Caco-2 (cell line): ENCODE measurements at regions not wholly inside any gene's neighbourhood (a gene's known extent, or its start where the extent isn't known, plus 50 kb on each side); places are given as distances from the start of the nearest gene placed in this dataset.

Experiments used
- BruUV-seq: library from RNA; stranded (reverse); fragments of 400-500 nt; replicated peaks from 2 replicates; lab custom pipeline; 2021; lab: Mats Ljungman, UMichigan
- CTCF ChIA-PET: fragments of 300-600 bp; sonication (Branson Sonifier 250); formaldehyde crosslinking; loops from one replicate; lab custom pipeline; 2022; ENCODE audit warnings: antibody characterized with exemption; lab: Charles Lee
- POLR2A ChIA-PET: fragments of 300-600 bp; sonication (Branson Sonifier 250); formaldehyde crosslinking; loops from one replicate; lab custom pipeline; 2022; ENCODE audit warnings: antibody characterized with exemption; lab: Charles Lee
- DNase-seq, 2 experiments: peaks; one replicate each; pipeline versions ENCODE4 v3.0.0 to v3.0.0-alpha.2; 2020 to 2022
- H3K27me3 ChIP-seq: replicated peaks from 2 replicates; pipeline ENCODE4 v1.6.0; 2011; ENCODE audit warnings: low read length; ENCODE audit not compliant: control insufficient read depth, insufficient read depth
- H3K36me3 ChIP-seq: 2 replicates; pipeline ENCODE4 v1.5.1; 2011; ENCODE audit warnings: low read length; ENCODE audit not compliant: control insufficient read depth, insufficient read depth
- H3K4me1 ChIP-seq: fragments of 250-450 bp; sonication (Bioruptor Pico); 2 replicates; pipeline ENCODE4 v1.5.1; 2020; ENCODE audit warnings: mild to moderate bottlenecking
- H3K4me3 ChIP-seq: 2 replicates; pipeline ENCODE4 v1.5.1; 2011; ENCODE audit warnings: low read depth, mild to moderate bottlenecking, control low read depth, low read length
- H3K9me3 ChIP-seq: fragments of 250-450 bp; sonication (Bioruptor Pico); 2 replicates; pipeline ENCODE4 v1.5.1; 2020; ENCODE audit warnings: mild to moderate bottlenecking, moderate library complexity
- H3K27ac Mint-ChIP-seq: one replicate; pipeline ENCODE4 v1.8.0; 2022; ENCODE audit warnings: mixed read lengths; ENCODE audit not compliant: unreplicated experiment
- H3K27me3 Mint-ChIP-seq: one replicate; pipeline ENCODE4 v1.8.0; 2022; ENCODE audit warnings: mixed read lengths; ENCODE audit not compliant: insufficient read depth, unreplicated experiment
- H3K36me3 Mint-ChIP-seq: one replicate; pipeline ENCODE4 v1.8.0; 2022; ENCODE audit warnings: mild to moderate bottlenecking, mixed read lengths; ENCODE audit not compliant: insufficient read depth, unreplicated experiment
- H3K4me1 Mint-ChIP-seq: one replicate; pipeline ENCODE4 v1.8.0; 2022; ENCODE audit warnings: low read depth, mixed read lengths; ENCODE audit not compliant: unreplicated experiment
- H3K4me3 Mint-ChIP-seq: one replicate; pipeline ENCODE4 v1.8.0; 2022; ENCODE audit warnings: mild to moderate bottlenecking, moderate library complexity, mixed read lengths; ENCODE audit not compliant: unreplicated experiment
- H3K9me3 Mint-ChIP-seq: one replicate; pipeline ENCODE4 v1.8.0; 2022; ENCODE audit warnings: mixed read lengths; ENCODE audit not compliant: unreplicated experiment
- CTCF ChIP-seq, 2 experiments: fragments of 200-600 bp in 1 of 2; IDR thresholded peaks; 1 replicate in 1 of 2; 2 replicates in 1 of 2; pipeline versions ENCODE4 v1.5.1 to v1.8.0; 2011 to 2022; ENCODE audit warnings: antibody characterized with exemption in 1 of 2, control low read depth in 1 of 2, inconsistent platforms in 1 of 2, low read depth in 1 of 2, low read length in 1 of 2, mild to moderate bottlenecking in 1 of 2, moderate library complexity in 1 of 2; ENCODE audit not compliant: insufficient read depth in 1 of 2, severe bottlenecking in 1 of 2, unreplicated experiment in 1 of 2
- intact Hi-C: fragments of 100-400 bp; cut with micrococcal nuclease; formaldehyde crosslinking; loops from one replicate; pipeline ENCODE4 v1.10.0; 2022; ENCODE audit not compliant: unreplicated experiment

- Histone ChIP-seq H3K9me3 (peaks cover 2% of the 10 kb centered on the region; the same call in 1 of the 2 replicates), H3K27me3 (no peaks in the 10 kb centered on the region), H3K4me1 (no peaks in the 10 kb centered on the region), H3K36me3 (no peaks in the 10 kb centered on the region), H3K4me3 (no peak overlapping the region)
- POLR2A ChIA-PET = no interaction called here
- no peak for TF ChIP-seq CTCF (IDR thresholded peaks at IDR 0.05; ENCODE audit: insufficient read depth in 1 of 2, low read depth in 1 of 2, low read length in 1 of 2, severe bottlenecking in 1 of 2, unreplicated experiment in 1 of 2)
- no peak for DNase-seq
- peaks cover 3% of the 10 kb centered on the region for H3K27me3 Mint-ChIP-seq
- no peaks in the 10 kb centered on the region for H3K36me3 Mint-ChIP-seq
- no peaks in the 10 kb centered on the region for H3K4me1 Mint-ChIP-seq
- H3K27ac Mint-ChIP-seq = no peak overlapping the region
- CTCF ChIA-PET = no interaction called here
- H3K4me3 Mint-ChIP-seq = no peak overlapping the region
- intact Hi-C loops = no loop called here
- H3K9me3 Mint-ChIP-seq = peaks cover 26% of the 10 kb centered on the region
- no TSS peak for BruUV-seq
Observed at GRCh38 chr7:68922850-68923249, 675.4 kb upstream of the AUTS2 start.

GRCh38 chr7:68925241-68925640 lies 673.0 kb upstream of the AUTS2 start:
- intact Hi-C loops = no loop called here
- BruUV-seq = no TSS peak

GRCh38 chr7:68929781-68930261 lies 668.5 kb upstream of the AUTS2 start:
- no peaks in the 10 kb centered on the region for H3K4me1 Mint-ChIP-seq
- Histone ChIP-seq H3K4me3 (no peak overlapping the region), H3K36me3 (no peaks in the 10 kb centered on the region), H3K9me3 (no peaks in the 10 kb centered on the region), H3K27me3 (no peaks in the 10 kb centered on the region), H3K4me1 (no peaks in the 10 kb centered on the region)
- POLR2A ChIA-PET = no interaction called here
- no peak for DNase-seq
- no TSS peak for BruUV-seq
- H3K9me3 Mint-ChIP-seq = peaks cover 37% of the 10 kb centered on the region
- H3K27ac Mint-ChIP-seq = no peak overlapping the region
- no peak overlapping the region for H3K4me3 Mint-ChIP-seq
- no peaks in the 10 kb centered on the region for H3K36me3 Mint-ChIP-seq
- intact Hi-C loops = no loop called here
- TF ChIP-seq CTCF (IDR thresholded peaks at IDR 0.05; ENCODE audit: insufficient read depth in 1 of 2, low read depth in 1 of 2, low read length in 1 of 2, severe bottlenecking in 1 of 2, unreplicated experiment in 1 of 2) = no peak
- peaks cover 3% of the 10 kb centered on the region for H3K27me3 Mint-ChIP-seq
- CTCF ChIA-PET = no interaction called here

More at GRCh38 chr7:68925241-68925640, 673.0 kb upstream of the AUTS2 start:
- CTCF ChIA-PET = no interaction called here
- POLR2A ChIA-PET = no interaction called here
- no peak overlapping the region for H3K4me3 Mint-ChIP-seq
- Histone ChIP-seq H3K4me1 (no peaks in the 10 kb centered on the region), H3K36me3 (no peaks in the 10 kb centered on the region), H3K9me3 (no peaks in the 10 kb centered on the region), H3K4me3 (no peak overlapping the region), H3K27me3 (no peaks in the 10 kb centered on the region)
- H3K36me3 Mint-ChIP-seq = no peaks in the 10 kb centered on the region
- no peak for TF ChIP-seq CTCF (IDR thresholded peaks at IDR 0.05; ENCODE audit: insufficient read depth in 1 of 2, low read depth in 1 of 2, low read length in 1 of 2, severe bottlenecking in 1 of 2, unreplicated experiment in 1 of 2)
- H3K4me1 Mint-ChIP-seq = no peaks in the 10 kb centered on the region
- DNase-seq = no peak
- H3K27ac Mint-ChIP-seq = no peak overlapping the region
- H3K9me3 Mint-ChIP-seq = peaks cover 21% of the 10 kb centered on the region
- peaks cover 3% of the 10 kb centered on the region for H3K27me3 Mint-ChIP-seq
